ENCODE measurements at regions not wholly inside any gene's neighbourhood (a gene's known extent, or its start where the extent isn't known, plus 50 kb on each side); places are given as distances from the start of the nearest gene placed in this dataset.

DNA sequence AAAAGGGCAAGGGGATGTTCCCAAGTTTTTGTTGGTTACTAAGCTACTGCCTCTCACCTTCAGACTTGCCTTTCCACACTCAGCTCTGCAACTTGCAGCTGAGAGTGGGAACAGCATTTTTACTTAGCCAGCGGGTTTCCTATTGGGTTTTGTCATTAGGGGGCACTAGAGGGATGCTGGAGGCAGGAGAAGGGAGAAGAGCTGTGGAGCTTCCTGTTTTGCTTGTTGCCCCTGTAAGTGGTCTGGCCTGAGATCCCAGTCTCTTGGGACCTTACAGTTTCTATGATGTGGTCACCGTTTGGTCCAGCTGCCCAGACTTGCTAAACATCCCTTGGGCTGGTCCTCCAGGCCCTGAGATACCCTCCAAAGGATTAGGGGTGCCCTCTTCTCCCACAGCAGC lies 209.6 kb upstream of the NLRP1 start:
- FAIRE-seq (no peak), DNase-seq (ENCODE audit: insufficient read length) (no peak)
- TF ChIP-seq TAF1 (IDR thresholded peaks at IDR 0.05; ENCODE audit: borderline replicate concordance, low read depth, low read length) (no peak), POLR2A (IDR thresholded peaks at IDR 0.05; ENCODE audit: low read depth, low read length) (no peak), POLR2AphosphoS5 (IDR thresholded peaks at IDR 0.05; ENCODE audit: low read depth, low read length) (no peak)

- no peak for FAIRE-seq
- DNase-seq (ENCODE audit: insufficient read length) = no peak
- TF ChIP-seq TAF1 (IDR thresholded peaks at IDR 0.05; ENCODE audit: borderline replicate concordance, low read depth, low read length) (no peak), POLR2AphosphoS5 (IDR thresholded peaks at IDR 0.05; ENCODE audit: low read depth, low read length) (no peak), POLR2A (IDR thresholded peaks at IDR 0.05; ENCODE audit: low read depth, low read length) (no peak)
Observed at GRCh38 chr17:5794385-5794784, 210.1 kb upstream of the NLRP1 start.

- DNase-seq (ENCODE audit: insufficient read length) = no peak
- FAIRE-seq = no peak
- TF ChIP-seq TAF1 (IDR thresholded peaks at IDR 0.05; ENCODE audit: borderline replicate concordance, low read depth, low read length) (no peak), POLR2AphosphoS5 (IDR thresholded peaks at IDR 0.05; ENCODE audit: low read depth, low read length) (no peak), POLR2A (IDR thresholded peaks at IDR 0.05; ENCODE audit: low read depth, low read length) (no peak)
Observed at GRCh38 chr17:5794881-5795506, 210.7 kb upstream of the NLRP1 start.

GRCh38 chr17:5797447-5798050 lies 213.2 kb upstream of the NLRP1 start:
- FAIRE-seq (no peak), DNase-seq (ENCODE audit: insufficient read length) (no peak)
- no peak for TF ChIP-seq POLR2AphosphoS5 (IDR thresholded peaks at IDR 0.05; ENCODE audit: low read depth, low read length)
- TF ChIP-seq POLR2A (IDR thresholded peaks at IDR 0.05; ENCODE audit: low read depth, low read length) = no peak
- no peak for TF ChIP-seq TAF1 (IDR thresholded peaks at IDR 0.05; ENCODE audit: borderline replicate concordance, low read depth, low read length)

DNA sequence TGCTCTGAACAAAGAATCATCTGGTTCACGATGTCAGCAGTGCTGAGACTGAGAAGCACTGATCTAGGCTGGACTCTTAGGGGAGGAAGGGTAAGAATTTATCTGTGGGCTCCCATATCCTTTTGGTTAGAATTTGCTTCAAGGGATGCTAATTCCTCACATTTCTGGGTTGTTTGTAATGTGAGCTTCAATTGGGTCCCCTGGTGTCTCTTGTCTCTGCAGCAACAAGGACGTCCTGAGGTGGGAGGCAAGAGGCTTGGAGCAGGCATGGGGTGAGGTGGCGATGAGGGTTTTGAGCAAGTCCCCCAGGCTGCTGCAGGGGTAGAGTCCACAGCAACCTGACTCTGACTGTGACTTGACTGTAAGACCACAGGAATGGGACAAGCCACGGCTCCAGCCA lies 213.8 kb upstream of the NLRP1 start:
- FAIRE-seq (no peak), DNase-seq (ENCODE audit: insufficient read length) (no peak)
- no peak for TF ChIP-seq TAF1 (IDR thresholded peaks at IDR 0.05; ENCODE audit: borderline replicate concordance, low read depth, low read length)
- no peak for TF ChIP-seq POLR2AphosphoS5 (IDR thresholded peaks at IDR 0.05; ENCODE audit: low read depth, low read length)
- no peak for TF ChIP-seq POLR2A (IDR thresholded peaks at IDR 0.05; ENCODE audit: low read depth, low read length)

- FAIRE-seq (no peak), DNase-seq (ENCODE audit: insufficient read length) (no peak)
- TF ChIP-seq TAF1 (IDR thresholded peaks at IDR 0.05; ENCODE audit: borderline replicate concordance, low read depth, low read length) (no peak), POLR2A (IDR thresholded peaks at IDR 0.05; ENCODE audit: low read depth, low read length) (no peak), POLR2AphosphoS5 (IDR thresholded peaks at IDR 0.05; ENCODE audit: low read depth, low read length) (no peak)
Observed at GRCh38 chr17:5800131-5800530, 215.8 kb upstream of the NLRP1 start.

GRCh38 chr17:5800646-5801045 lies 216.3 kb upstream of the NLRP1 start:
- FAIRE-seq (no peak), DNase-seq (ENCODE audit: insufficient read length) (no peak)
- TF ChIP-seq POLR2A (IDR thresholded peaks at IDR 0.05; ENCODE audit: low read depth, low read length) = no peak
- TF ChIP-seq POLR2AphosphoS5 (IDR thresholded peaks at IDR 0.05; ENCODE audit: low read depth, low read length) = no peak
- no peak for TF ChIP-seq TAF1 (IDR thresholded peaks at IDR 0.05; ENCODE audit: borderline replicate concordance, low read depth, low read length)

DNA sequence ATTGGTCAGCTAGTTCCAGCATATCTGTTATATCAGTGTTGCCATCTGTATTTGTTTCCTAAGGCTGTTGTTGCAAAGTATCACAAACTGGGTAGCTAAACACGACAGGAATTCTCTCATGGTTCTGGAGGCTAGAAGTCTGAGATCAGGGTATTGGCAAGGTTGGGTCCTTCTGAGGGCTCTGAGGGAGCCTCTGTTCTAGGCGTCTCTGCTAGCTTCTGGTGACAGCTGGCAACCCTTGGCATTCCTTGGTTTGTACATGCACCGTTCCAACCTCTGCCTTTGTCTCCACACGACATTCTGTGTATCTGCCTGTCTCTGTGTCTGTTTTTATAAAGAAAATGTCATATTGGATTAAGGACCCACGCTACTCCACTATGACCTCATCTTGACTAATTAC lies 219.9 kb upstream of the NLRP1 start:
- FAIRE-seq (no peak), DNase-seq (ENCODE audit: insufficient read length) (no peak)
- TF ChIP-seq POLR2AphosphoS5 (IDR thresholded peaks at IDR 0.05; ENCODE audit: low read depth, low read length) = no peak
- no peak for TF ChIP-seq TAF1 (IDR thresholded peaks at IDR 0.05; ENCODE audit: borderline replicate concordance, low read depth, low read length)
- no peak for TF ChIP-seq POLR2A (IDR thresholded peaks at IDR 0.05; ENCODE audit: low read depth, low read length)

DNA sequence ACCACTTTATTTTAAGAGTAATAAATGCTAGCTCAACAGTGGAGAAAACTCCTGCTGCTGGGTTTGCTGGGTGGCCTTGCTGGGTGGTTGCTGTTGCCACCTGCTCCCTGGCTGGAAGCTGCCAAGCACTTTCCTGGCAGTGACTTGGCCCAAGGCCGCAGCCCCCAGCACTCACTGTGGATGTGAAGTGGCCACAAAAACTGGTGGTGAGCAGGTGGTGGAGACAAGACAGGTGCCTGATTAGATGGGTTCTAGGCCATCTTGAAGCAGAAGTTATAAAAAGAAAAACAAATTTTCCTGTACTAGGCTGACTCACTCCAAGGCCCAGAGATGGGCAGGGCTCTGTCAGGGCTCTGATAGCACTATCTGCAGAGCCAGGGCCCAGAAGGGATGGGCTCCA lies 224.7 kb upstream of the NLRP1 start:
- FAIRE-seq = no peak
- DNase-seq (ENCODE audit: insufficient read length) = no peak
- no peak for TF ChIP-seq TAF1 (IDR thresholded peaks at IDR 0.05; ENCODE audit: borderline replicate concordance, low read depth, low read length)
- TF ChIP-seq POLR2AphosphoS5 (IDR thresholded peaks at IDR 0.05; ENCODE audit: low read depth, low read length) = no peak
- TF ChIP-seq POLR2A (IDR thresholded peaks at IDR 0.05; ENCODE audit: low read depth, low read length) = no peak

GRCh38 chr17:5809580-5810188 lies 225.4 kb upstream of the NLRP1 start:
- FAIRE-seq = no peak
- TF ChIP-seq TAF1 (IDR thresholded peaks at IDR 0.05; ENCODE audit: borderline replicate concordance, low read depth, low read length) = no peak
- no peak for TF ChIP-seq POLR2A (IDR thresholded peaks at IDR 0.05; ENCODE audit: low read depth, low read length)
- TF ChIP-seq POLR2AphosphoS5 (IDR thresholded peaks at IDR 0.05; ENCODE audit: low read depth, low read length) = no peak
- DNase-seq (ENCODE audit: insufficient read length) = no peak

GRCh38 chr17:5812590-5812989 lies 228.3 kb upstream of the NLRP1 start:
- no peak for DNase-seq (ENCODE audit: insufficient read length)
- FAIRE-seq = no peak
- TF ChIP-seq TAF1 (IDR thresholded peaks at IDR 0.05; ENCODE audit: borderline replicate concordance, low read depth, low read length) = no peak
- no peak for TF ChIP-seq POLR2A (IDR thresholded peaks at IDR 0.05; ENCODE audit: low read depth, low read length)
- no peak for TF ChIP-seq POLR2AphosphoS5 (IDR thresholded peaks at IDR 0.05; ENCODE audit: low read depth, low read length)

- FAIRE-seq = no peak
- DNase-seq (ENCODE audit: insufficient read length) = no peak
- TF ChIP-seq POLR2AphosphoS5 (IDR thresholded peaks at IDR 0.05; ENCODE audit: low read depth, low read length) (no peak), POLR2A (IDR thresholded peaks at IDR 0.05; ENCODE audit: low read depth, low read length) (no peak), TAF1 (IDR thresholded peaks at IDR 0.05; ENCODE audit: borderline replicate concordance, low read depth, low read length) (no peak)
Observed at GRCh38 chr17:5813357-5813756, 229.0 kb upstream of the NLRP1 start.

Data from GM12892 (cell line).